ENCODE measurements at regions not wholly inside any gene's neighbourhood (a gene's known extent, or its start where the extent isn't known, plus 50 kb on each side); places are given as distances from the start of the nearest gene placed in this dataset.
"Not testable (repeated sequence)": the region's sequence is repeated elsewhere in the genome, so short reads cannot be mapped to it uniquely, and the experiment has no call there.

GRCh38 chr7:81383846-81384245 lies 386.0 kb downstream of the HGF start:
- DNase-seq (ENCODE audit: insufficient read length, low spot score) (no peak), FAIRE-seq (no peak)

- not testable (repeated sequence) for FAIRE-seq
Observed at GRCh38 chr7:81374641-81375040, 395.2 kb downstream of the HGF start.

GRCh38 chr7:81370822-81371221 lies 399.0 kb downstream of the HGF start:
- no peak for FAIRE-seq
- DNase-seq (ENCODE audit: insufficient read length, low spot score): no peak

More at GRCh38 chr7:81374641-81375040, 395.2 kb downstream of the HGF start:
- not testable (repeated sequence) for DNase-seq (ENCODE audit: insufficient read length, low spot score)

GRCh38 chr7:81367326-81367931 lies 402.4 kb downstream of the HGF start:
- DNase-seq (ENCODE audit: insufficient read length, low spot score) (no peak), FAIRE-seq (no peak)

DNA sequence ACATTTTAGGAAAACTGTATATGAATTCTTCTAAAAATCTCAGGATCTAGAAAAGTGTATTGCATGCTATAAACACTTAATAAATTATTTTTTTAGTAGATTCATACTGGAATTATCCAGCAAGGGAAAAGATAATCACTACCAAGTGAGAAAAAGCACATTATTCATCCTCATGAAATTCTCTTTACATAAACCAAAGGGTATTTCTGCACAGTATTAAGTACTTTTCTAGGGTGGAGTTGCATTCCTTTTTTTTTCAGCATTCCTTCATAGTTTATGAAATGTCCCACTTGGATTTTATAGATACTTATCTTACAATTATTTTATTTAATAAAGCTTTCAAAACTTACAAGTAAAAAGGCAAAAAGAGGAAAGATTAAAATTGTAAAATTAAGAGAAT lies 403.3 kb downstream of the HGF start:
- DNase-seq (ENCODE audit: insufficient read length, low spot score) (no peak), FAIRE-seq (no peak)

DNA sequence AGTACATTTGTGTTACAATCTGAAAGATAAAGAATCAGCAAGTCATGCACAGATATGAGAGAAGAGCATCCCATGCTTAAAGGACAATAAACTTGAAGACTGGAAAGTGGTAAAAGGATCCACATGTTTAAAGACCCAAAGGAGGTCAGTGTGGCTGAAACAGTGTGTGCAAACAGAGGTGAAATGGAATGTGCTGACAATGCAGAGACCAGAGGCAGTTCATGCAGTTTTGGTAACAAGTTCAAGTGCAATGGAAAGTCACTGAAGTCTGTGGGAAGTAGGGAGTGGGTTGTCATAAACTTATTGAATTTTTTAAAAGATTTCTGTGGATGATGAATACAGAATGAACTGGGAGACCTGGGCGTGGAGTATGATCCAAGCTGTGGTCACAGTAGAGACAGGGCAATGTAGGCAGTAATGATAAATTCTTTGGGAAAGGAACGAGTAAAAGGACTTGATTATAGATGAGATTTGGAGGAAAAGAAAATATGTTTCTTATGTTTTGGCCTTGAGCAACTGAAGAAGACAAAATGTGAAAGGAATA lies 408.0 kb downstream of the HGF start:
- DNase-seq (ENCODE audit: insufficient read length, low spot score): no peak
- FAIRE-seq: no peak

DNA sequence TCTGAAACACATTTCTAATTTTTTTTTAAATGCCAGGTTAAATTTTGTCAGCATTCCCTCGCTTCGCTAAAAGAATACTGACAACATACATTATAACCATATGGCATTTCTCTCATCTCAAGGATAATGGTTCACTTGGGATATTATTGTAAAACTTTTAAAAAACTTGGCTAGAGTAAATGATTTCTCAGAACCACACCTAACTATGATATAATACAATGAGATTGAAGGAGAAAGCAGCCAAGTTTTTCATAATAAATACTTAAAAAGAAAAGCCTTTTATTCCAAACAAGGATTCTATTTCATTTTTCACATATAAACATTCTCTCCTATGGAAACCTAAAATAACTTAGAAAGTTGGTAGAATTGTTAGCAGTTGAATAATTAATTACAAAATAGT lies 413.9 kb downstream of the HGF start:
- FAIRE-seq (no peak), DNase-seq (ENCODE audit: insufficient read length, low spot score) (no peak)

GRCh38 chr7:81349044-81349443 lies 420.8 kb downstream of the HGF start:
- DNase-seq (ENCODE audit: insufficient read length, low spot score) (no peak), FAIRE-seq (no peak)

DNA sequence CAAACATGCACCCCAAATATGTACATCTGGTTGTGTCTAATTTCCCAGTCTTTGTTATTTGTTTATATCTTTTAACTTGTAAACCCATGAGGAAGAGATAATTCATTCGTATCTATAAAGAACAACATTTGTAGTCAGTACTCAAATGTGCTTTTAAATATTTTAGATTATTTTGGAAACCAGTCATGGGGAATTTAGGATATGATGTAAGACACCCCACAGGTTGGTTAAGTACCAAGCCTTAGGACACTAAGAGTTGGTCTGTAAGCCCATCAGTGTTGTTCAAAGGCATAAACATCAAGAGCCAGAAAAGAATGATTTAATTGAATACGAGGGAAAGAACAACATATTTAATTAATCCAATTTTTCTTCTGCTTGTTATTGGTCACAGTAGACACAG lies 421.1 kb upstream of the SEMA3C start:
- no peak for DNase-seq (ENCODE audit: insufficient read length, low spot score)
- FAIRE-seq: no peak

DNA sequence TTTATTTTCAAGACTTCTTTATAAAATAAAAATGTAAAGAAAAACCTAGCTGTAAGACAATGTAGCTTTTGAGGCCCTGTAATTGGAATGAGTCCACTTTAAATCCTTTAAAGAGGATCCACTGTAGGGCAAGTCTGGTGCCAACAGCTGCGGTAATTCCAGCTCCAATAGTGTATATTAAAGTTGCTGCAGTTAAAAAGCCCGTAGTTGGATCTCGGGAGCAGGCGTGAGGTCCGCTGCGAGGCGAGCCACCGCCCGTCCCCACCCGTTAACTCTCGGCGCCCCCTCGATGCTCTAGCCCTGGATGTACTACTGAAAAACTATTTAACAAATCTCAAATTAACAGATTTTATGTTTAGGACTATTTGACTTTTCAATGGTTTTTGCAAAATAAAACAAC lies 414.7 kb upstream of the SEMA3C start:
- no peak for FAIRE-seq
- no peak for DNase-seq (ENCODE audit: insufficient read length, low spot score)

DNA sequence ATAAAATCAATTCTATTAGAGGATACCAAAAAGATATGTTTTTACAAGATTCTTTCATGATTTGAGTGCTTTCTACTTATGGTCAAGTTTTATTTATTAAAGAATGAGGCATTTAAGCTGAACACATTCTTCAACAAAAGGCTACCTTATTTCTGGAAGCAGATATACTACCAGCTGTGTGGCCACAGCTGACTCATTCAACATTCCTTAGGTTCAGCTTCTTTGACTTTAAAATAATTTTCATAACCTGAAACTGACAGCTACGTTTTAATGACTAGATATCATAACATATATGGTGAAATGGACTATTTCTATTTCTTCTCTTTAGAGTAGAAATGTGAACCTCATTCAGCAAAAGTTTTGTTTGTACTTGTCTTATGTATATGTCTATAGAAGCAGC lies 414.2 kb upstream of the SEMA3C start:
- DNase-seq (ENCODE audit: insufficient read length, low spot score) (peak; percentile 12), FAIRE-seq (no peak)

- DNase-seq (ENCODE audit: insufficient read length, low spot score): no peak
Observed at GRCh38 chr7:81331061-81332018, 412.5 kb upstream of the SEMA3C start.

GRCh38 chr7:81330108-81330507 lies 411.3 kb upstream of the SEMA3C start:
- DNase-seq (ENCODE audit: insufficient read length, low spot score): no peak
- FAIRE-seq: no peak

More at GRCh38 chr7:81331061-81332018, 412.5 kb upstream of the SEMA3C start:
- no peak for FAIRE-seq

GRCh38 chr7:81327468-81328266 lies 408.8 kb upstream of the SEMA3C start:
- no peak for FAIRE-seq

GRCh38 chr7:81321949-81322348 lies 403.1 kb upstream of the SEMA3C start:
- DNase-seq (ENCODE audit: insufficient read length, low spot score) (no peak), FAIRE-seq (no peak)

More at GRCh38 chr7:81327468-81328266, 408.8 kb upstream of the SEMA3C start:
- DNase-seq (ENCODE audit: insufficient read length, low spot score): no peak

DNA sequence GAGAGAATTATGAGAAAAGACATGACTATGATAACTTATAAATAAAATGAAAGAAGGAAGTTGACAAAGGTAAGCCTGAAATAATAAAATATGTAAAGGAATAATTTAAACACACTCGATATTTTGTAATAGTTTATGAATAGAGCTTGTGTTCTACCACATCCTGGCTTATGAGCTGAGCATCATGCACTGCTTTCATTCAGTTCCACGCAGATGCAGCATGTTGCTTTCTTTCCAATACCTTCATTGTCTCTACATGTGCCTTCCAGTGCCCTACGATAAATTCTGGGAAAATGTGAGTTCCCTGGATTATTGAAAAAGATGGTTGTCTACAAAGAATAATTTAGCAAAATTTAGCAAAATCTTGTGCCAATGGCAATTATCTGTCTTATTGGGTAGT lies 398.9 kb upstream of the SEMA3C start:
- FAIRE-seq (no peak), DNase-seq (ENCODE audit: insufficient read length, low spot score) (no peak)

- DNase-seq (ENCODE audit: insufficient read length, low spot score) (no peak), FAIRE-seq (no peak)
Observed at GRCh38 chr7:81308643-81309322, 389.9 kb upstream of the SEMA3C start.

GRCh38 chr7:81301815-81302214 lies 383.0 kb upstream of the SEMA3C start:
- no peak for FAIRE-seq

GRCh38 chr7:81300753-81301152 lies 381.9 kb upstream of the SEMA3C start:
- FAIRE-seq (no peak), DNase-seq (ENCODE audit: insufficient read length, low spot score) (no peak)

More at GRCh38 chr7:81301815-81302214, 383.0 kb upstream of the SEMA3C start:
- no peak for DNase-seq (ENCODE audit: insufficient read length, low spot score)

GRCh38 chr7:81299711-81300110 lies 380.9 kb upstream of the SEMA3C start:
- DNase-seq (ENCODE audit: insufficient read length, low spot score): no peak

More at GRCh38 chr7:81299711-81300110, 380.9 kb upstream of the SEMA3C start:
- FAIRE-seq: no peak
